HepG2 (cell line): ENCODE measurements at regions not wholly inside any gene's neighbourhood (a gene's known extent, or its start where the extent isn't known, plus 50 kb on each side); places are given as distances from the start of the nearest gene placed in this dataset.

Experiments used
- HNRNPL ChIP-seq: fragments of 200-400 bp; formaldehyde crosslinking; IDR thresholded peaks from 2 replicates; pipeline ENCODE4 v1.6.1; 2017; ENCODE audit warnings: mild to moderate bottlenecking, low read depth, low read length
- HOXA7 ChIP-seq: sonication (generic); formaldehyde crosslinking; IDR thresholded peaks from 2 replicates; pipeline ENCODE4 v1.8.1; 2022; ENCODE audit warnings: mild to moderate bottlenecking, missing genetic modification reagents, moderate library complexity
- KDM4B ChIP-seq: sonication (generic); formaldehyde crosslinking; IDR thresholded peaks from 2 replicates; pipeline ENCODE4 v1.4.0; 2020; ENCODE audit warnings: missing genetic modification reagents
- MAFK ChIP-seq, 2 experiments: IDR thresholded peaks in 1 of 2; conservative IDR thresholded peaks in 1 of 2; 2 replicates each; pipeline ENCODE4 v1.6.1; 2011; ENCODE audit warnings: improper control_type of control experiment in 2 of 2, low read length in 2 of 2
- MAX ChIP-seq: IDR thresholded peaks from 2 replicates; pipeline ENCODE4 v1.6.1; 2012; ENCODE audit warnings: inconsistent platforms
- MTERF4 ChIP-seq: sonication (generic); formaldehyde crosslinking; IDR thresholded peaks from 2 replicates; pipeline ENCODE4 v1.8.0; 2023; ENCODE audit warnings: mild to moderate bottlenecking, missing genetic modification reagents
- SIN3A ChIP-seq: IDR thresholded peaks from 2 replicates; pipeline ENCODE4 v1.6.1; 2011; ENCODE audit warnings: low read depth, mild to moderate bottlenecking, control low read depth, low read length, borderline replicate concordance
- SMC3 ChIP-seq: IDR thresholded peaks from 2 replicates; pipeline ENCODE4 v1.6.1; 2011; ENCODE audit warnings: low read length, improper control_type of control experiment
- TAF15 ChIP-seq: fragments of 200-400 bp; formaldehyde crosslinking; IDR thresholded peaks from one replicate; pipeline ENCODE4 v1.6.1; 2018; ENCODE audit warnings: mild to moderate bottlenecking, low read depth, low read length; ENCODE audit not compliant: poor library complexity, severe bottlenecking
- ZNF639 ChIP-seq: conservative IDR thresholded peaks from 2 replicates; pipeline ENCODE4 v1.6.1; 2018; ENCODE audit warnings: missing genetic modification reagents

- TF ChIP-seq ZNF639 (CRISPR knock-in tag) (no peak), KDM4B (CRISPR knock-in tag) (no peak), MTERF4 (CRISPR knock-in tag) (no peak), TAF15 (no peak), MAX (no peak), SIN3A (no peak), HOXA7 (no peak), SMC3 (no peak), MAFK (conservative IDR thresholded peaks at IDR 0.05 in 1 of 2, IDR thresholded peaks at IDR 0.05 in 1 of 2; ENCODE audit: low read length in 2 of 2) (no peak), HNRNPL (no peak)
Observed at GRCh38 chr4:138408758-138409157, 166.6 kb upstream of the SLC7A11 start.
